ENCODE measurements at regions not wholly inside any gene's neighbourhood (a gene's known extent, or its start where the extent isn't known, plus 50 kb on each side); places are given as distances from the start of the nearest gene placed in this dataset.

DNA sequence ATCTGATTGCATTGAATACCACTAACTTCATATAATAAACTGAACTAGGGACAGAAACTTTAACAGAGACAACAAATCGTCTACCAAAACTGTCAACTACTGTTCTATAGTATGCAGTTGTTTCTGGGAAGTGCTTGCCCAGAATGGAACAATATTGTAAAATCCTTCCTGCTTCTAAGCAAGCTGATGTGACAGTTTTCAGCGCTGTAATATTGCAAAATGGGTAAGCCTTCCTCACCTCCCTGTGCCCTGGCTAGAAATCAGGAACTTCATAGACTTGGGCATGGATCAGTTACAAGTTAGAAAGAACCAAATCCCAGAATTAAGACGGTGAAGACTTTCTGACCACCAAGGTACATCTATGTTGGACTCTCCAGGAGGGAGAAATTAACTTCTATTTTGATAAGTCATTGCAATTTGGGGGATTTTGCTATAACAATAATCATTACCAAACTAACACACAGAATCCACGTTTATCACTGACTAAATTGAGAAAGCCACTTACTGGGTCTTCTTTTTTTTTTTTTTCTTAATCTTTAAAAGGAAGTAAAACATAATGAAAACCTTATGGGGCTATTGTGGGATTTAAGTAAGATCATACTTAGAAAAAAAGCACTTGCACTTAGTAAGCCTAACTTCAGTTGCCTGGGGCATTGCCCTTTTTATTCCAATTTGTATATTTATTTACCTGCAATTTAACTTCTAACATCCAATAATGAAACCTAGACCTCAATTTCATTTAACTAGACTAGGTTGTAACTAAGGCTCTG lies 261.5 kb downstream of the TRIB2 start:
- Histone ChIP-seq H3K27me3 (no peaks in the 10 kb centered on the region), H3K36me3 (no peaks in the 10 kb centered on the region), H3K27ac (no peak overlapping the region), H3K4me3 (no peak overlapping the region), H3K4me1 (peaks cover 6% of the 10 kb centered on the region), H3K9me3 (no peaks in the 10 kb centered on the region)
- no peak for DNase-seq (ENCODE audit: low spot score in 2 of 2)
- no peak for TF ChIP-seq POLR2AphosphoS5 (IDR thresholded peaks at IDR 0.05)
- no peak for TF ChIP-seq EP300 (IDR thresholded peaks at IDR 0.05)
- TF ChIP-seq, protein P1, sequence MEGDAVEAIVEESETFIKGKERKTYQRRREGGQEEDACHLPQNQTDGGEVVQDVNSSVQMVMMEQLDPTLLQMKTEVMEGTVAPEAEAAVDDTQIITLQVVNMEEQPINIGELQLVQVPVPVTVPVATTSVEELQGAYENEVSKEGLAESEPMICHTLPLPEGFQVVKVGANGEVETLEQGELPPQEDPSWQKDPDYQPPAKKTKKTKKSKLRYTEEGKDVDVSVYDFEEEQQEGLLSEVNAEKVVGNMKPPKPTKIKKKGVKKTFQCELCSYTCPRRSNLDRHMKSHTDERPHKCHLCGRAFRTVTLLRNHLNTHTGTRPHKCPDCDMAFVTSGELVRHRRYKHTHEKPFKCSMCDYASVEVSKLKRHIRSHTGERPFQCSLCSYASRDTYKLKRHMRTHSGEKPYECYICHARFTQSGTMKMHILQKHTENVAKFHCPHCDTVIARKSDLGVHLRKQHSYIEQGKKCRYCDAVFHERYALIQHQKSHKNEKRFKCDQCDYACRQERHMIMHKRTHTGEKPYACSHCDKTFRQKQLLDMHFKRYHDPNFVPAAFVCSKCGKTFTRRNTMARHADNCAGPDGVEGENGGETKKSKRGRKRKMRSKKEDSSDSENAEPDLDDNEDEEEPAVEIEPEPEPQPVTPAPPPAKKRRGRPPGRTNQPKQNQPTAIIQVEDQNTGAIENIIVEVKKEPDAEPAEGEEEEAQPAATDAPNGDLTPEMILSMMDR (IDR thresholded peaks at IDR 0.05), result no peak
- 29% methylated on average over 4 of the region's 4 CpGs for WGBS

DNA sequence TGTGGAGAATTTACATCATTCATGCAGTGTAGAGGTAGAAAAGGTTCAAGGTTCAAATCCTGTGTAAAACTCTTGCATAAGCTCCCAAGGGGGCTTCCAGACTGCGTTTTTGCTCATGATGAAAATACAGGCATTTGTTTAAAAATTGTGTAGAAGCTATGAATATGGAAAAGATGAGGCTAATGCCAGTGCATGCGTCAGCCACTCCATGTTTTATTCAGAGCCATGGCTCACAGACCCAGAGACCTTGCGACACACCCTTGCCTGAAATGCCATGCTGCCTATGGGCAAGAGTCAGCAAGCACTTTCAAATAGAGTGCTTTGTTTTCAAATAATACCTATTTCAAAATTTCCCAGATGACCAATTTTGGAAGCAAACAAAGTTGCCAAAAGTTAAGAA lies 262.3 kb downstream of the TRIB2 start:
- Histone ChIP-seq H3K4me1 (peaks cover 6% of the 10 kb centered on the region), H3K4me3 (no peak overlapping the region), H3K9me3 (no peaks in the 10 kb centered on the region), H3K27me3 (no peaks in the 10 kb centered on the region), H3K36me3 (no peaks in the 10 kb centered on the region), H3K27ac (no peak overlapping the region)
- no peak for DNase-seq (ENCODE audit: low spot score in 2 of 2)
- TF ChIP-seq POLR2AphosphoS5 (IDR thresholded peaks at IDR 0.05) (no peak), EP300 (IDR thresholded peaks at IDR 0.05) (no peak), POLR2A (IDR thresholded peaks at IDR 0.05) (no peak)
- TF ChIP-seq, protein P1 (IDR thresholded peaks at IDR 0.05), result no peak
- 78% methylated on average over 3 of the region's 3 CpGs for WGBS

DNA sequence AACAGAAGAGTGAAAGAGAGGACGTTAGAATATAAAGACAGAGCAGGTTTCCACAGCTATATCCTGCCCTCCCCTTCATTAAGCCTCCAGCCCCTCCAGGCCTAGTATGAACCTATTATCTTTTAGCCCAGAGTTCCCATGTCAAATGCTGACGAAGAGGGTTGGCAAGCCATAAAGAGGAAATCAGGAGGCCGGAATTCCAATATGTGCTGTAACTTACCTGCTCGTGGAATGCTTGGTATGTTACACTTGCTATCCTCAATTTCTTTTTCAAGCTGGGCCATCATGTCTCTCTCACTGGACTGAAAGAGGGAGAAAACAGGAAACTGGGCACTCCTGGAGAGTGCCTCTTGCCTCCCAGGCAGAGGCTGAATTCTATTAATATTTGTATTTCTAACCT lies 264.1 kb downstream of the TRIB2 start:
- no peak for TF ChIP-seq POLR2A (IDR thresholded peaks at IDR 0.05)
- no peak for TF ChIP-seq POLR2AphosphoS5 (IDR thresholded peaks at IDR 0.05)
- TF ChIP-seq EP300 (IDR thresholded peaks at IDR 0.05), result no peak
- TF ChIP-seq, protein P1 (IDR thresholded peaks at IDR 0.05), result no peak
- no peaks in the 10 kb centered on the region for H3K36me3 ChIP-seq
- no peak for DNase-seq (ENCODE audit: low spot score in 2 of 2)
- no peak overlapping the region for H3K27ac ChIP-seq
- H3K27me3 ChIP-seq, result no peaks in the 10 kb centered on the region
- WGBS, result 73% methylated on average over 4 of the region's 4 CpGs
- H3K9me3 ChIP-seq, result no peaks in the 10 kb centered on the region
- peaks cover 6% of the 10 kb centered on the region for H3K4me1 ChIP-seq
- no peak overlapping the region for H3K4me3 ChIP-seq

DNA sequence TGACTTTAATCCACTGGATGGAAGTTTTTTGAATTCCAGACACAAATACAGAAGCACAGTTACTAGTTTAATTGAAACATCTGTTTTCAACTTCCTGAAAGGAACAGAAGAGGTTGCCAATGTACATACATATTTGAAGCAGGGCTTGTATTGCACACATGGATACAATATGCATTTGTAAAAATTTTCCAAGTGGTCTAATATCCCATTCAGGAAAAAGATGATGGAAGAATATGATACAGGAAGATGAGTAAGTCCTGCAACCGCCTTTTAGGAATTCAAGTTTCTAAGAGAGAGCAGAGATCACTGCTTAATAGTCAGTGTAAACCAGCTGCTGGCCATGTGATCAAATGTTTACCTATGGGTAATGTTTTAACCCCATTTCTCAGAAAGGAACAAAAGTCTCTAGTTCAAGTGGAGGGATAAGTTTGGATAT lies 265.4 kb downstream of the TRIB2 start:
- DNase-seq (ENCODE audit: low spot score in 2 of 2), result no peak
- Histone ChIP-seq H3K4me3 (no peak overlapping the region), H3K9me3 (no peaks in the 10 kb centered on the region), H3K27me3 (no peaks in the 10 kb centered on the region), H3K36me3 (no peaks in the 10 kb centered on the region), H3K27ac (no peak overlapping the region), H3K4me1 (peaks cover 6% of the 10 kb centered on the region)
- 66% methylated on average over 1 of the region's 1 CpG for WGBS
- no peak for TF ChIP-seq POLR2A (IDR thresholded peaks at IDR 0.05)
- TF ChIP-seq POLR2AphosphoS5 (IDR thresholded peaks at IDR 0.05), result no peak
- TF ChIP-seq, protein P1 (IDR thresholded peaks at IDR 0.05), result no peak
- TF ChIP-seq EP300 (IDR thresholded peaks at IDR 0.05), result no peak

DNA sequence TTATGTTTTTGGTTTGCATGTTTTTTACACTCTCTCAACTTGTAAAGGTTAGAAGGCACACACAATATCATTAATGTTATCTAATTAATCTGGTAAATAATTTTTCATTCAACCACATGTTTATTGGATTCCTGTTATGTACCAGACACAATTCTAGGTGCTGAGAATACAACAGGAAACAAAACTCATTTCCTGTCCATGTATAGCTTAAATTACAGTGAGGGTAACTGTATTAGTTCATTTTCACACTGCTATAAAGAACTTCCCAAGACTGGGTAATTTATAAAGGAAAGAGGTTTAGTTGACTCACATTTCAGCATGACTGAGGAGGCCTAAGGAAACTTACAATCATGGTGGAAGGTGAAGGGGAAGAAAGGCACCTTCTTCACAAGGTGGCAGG lies 270.5 kb downstream of the TRIB2 start:
- H3K4me3 ChIP-seq, result no peak overlapping the region
- no peaks in the 10 kb centered on the region for H3K36me3 ChIP-seq
- H3K9me3 ChIP-seq, result no peaks in the 10 kb centered on the region
- TF ChIP-seq EP300 (IDR thresholded peaks at IDR 0.05) (no peak), POLR2AphosphoS5 (IDR thresholded peaks at IDR 0.05) (no peak), POLR2A (IDR thresholded peaks at IDR 0.05) (no peak)
- TF ChIP-seq, protein P1 (IDR thresholded peaks at IDR 0.05), result no peak
- no peak overlapping the region for H3K27ac ChIP-seq
- H3K27me3 ChIP-seq, result no peaks in the 10 kb centered on the region
- no peak for DNase-seq (ENCODE audit: low spot score in 2 of 2)
- H3K4me1 ChIP-seq, result no peaks in the 10 kb centered on the region

Measured in suprapubic skin (tissue), 4 donors.